ENCODE measurements at regions not wholly inside any gene's neighbourhood (a gene's known extent, or its start where the extent isn't known, plus 50 kb on each side); places are given as distances from the start of the nearest gene placed in this dataset.

GRCh38 chr22:48097723-48098122 is 1335.3 kb downstream of the TBC1D22A start:
- no peak for DNase-seq (ENCODE audit: low read depth)

- no peak for DNase-seq (ENCODE audit: low read depth)
These were observed 1334.6 kb downstream of the TBC1D22A start for GRCh38 chr22:48096851-48097665.

DNA sequence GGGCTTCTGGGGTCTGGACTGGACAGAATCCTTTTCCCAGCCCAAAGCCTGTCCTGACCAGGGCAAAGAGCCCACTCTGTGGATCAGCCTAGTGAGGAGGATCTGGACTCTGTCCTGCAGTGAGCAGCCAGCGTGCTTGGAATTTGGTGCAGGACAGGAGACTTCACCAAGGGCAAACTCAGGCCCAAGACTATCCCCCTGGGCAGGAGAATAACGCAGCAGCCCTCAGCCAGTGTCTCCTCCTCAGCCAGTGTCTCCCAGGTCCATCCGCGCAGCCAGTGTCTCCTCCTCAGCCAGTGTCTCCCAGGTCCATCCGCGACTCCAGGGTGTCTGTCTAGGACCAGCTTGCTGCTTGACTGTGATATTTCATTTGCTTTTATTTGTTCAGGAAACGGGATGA is 1334.0 kb downstream of the TBC1D22A start:
- DNase-seq (ENCODE audit: low read depth) = no peak

DNA sequence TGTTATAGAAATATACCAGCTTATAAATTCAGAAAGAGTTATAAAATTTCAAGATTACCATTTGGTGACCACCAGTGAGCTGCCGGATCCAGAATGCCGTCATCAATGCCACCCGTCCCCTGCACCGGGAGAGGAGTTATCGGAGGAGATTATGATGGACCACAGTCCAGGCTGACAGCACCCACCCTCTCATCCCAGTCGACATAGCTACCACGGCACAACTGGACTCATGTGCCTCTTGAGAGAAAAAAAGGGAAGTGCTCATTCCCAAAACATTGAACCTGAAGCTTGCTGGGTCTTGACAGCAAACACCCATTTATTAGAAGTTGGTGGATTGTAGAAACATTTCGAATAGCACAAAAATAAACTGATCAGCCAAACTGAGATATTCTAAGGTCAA is 1331.5 kb downstream of the TBC1D22A start:
- DNase-seq (ENCODE audit: low read depth) = no peak

DNA sequence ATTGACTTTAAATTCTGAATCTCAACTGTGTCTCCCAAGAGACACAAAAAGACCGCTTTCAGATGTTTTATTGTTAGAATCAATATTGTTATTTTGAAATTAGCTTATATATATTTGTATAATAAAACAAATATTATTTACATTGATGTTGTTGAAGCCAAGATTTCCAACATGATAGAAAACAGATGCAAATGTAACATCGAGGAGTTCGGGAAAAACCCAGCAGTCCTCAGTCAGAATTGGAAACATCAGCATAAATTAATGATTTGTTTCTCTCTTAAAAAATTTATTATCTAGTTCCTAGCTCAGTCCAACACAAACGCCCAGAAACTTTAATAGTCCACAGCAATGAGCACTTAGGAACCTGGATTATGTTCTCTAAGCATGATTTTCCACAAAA is 1330.4 kb downstream of the TBC1D22A start:
- no peak for DNase-seq (ENCODE audit: low read depth)

DNA sequence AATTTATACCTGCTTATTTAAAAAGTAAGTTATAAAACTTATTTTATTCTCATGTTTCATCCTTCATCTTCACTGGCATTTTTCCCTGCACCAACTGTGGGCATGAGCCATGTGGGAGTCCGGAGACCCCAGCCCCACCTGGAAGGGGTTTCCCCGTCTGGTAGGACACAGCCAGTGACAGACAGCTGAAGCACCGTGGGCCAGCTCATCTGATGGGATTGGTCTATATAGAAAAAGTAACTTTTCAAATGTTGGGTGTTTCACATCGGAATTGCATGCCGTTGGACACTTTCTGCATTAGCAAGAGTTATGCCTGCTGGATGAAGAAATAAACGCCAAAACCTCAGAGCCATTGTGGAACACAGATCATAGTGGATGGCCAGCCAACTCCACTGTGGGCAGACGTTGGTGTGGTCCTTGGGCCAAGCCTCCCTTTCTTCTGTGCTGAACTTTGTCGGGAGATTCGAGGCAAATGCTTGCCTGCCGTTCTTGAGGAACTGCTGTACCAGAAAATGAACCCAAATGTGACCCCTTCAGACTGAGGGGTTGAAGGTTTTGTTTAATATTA is 1329.3 kb downstream of the TBC1D22A start:
- no peak for DNase-seq (ENCODE audit: low read depth)

DNA sequence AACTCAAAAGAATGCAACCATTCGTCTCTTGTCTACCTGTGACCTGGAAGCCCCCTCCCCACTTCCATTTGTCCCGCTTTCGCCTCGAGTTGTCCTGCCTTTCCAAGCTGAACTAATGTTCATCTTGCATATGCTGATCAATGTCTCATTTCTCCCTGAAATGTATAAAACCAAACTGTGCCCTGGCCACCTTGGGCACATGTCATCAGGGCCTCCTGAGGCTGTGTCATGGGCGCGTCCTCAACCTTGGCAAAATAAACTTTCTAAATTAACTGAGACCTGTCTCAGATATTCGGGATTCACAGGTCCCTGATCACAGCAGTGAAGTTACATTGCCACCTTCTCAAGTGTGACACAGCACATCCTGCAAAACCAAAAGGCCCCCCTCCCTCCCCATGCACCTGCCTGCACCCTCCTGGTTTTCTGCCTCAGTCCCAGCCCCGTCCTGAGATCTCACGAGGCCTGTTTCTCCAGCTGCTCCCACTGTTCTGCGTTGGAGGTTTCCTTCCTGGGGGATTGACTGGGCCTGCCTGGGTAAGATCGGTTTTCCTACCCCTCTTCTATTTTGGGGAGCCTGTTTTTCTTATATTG is 1328.7 kb downstream of the TBC1D22A start:
- DNase-seq (ENCODE audit: low read depth) = no peak

DNA sequence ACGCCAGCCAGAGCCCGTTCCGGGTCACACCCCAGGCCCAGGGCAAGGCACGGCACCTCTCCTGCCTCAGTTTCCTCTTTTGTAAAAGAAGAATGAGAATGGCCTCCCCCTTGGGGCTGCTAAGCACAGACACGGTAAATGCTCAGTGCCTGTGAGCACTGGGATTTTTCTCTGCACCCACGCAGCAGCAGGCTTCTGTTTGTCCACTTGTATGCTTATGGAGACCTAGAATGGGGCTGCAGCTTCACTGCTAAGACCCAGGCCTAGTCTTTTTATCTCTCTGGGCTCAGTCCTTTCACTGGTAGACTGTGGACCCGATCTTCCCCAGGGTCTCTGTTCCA is 1327.9 kb downstream of the TBC1D22A start:
- DNase-seq (ENCODE audit: low read depth) = no peak

DNA sequence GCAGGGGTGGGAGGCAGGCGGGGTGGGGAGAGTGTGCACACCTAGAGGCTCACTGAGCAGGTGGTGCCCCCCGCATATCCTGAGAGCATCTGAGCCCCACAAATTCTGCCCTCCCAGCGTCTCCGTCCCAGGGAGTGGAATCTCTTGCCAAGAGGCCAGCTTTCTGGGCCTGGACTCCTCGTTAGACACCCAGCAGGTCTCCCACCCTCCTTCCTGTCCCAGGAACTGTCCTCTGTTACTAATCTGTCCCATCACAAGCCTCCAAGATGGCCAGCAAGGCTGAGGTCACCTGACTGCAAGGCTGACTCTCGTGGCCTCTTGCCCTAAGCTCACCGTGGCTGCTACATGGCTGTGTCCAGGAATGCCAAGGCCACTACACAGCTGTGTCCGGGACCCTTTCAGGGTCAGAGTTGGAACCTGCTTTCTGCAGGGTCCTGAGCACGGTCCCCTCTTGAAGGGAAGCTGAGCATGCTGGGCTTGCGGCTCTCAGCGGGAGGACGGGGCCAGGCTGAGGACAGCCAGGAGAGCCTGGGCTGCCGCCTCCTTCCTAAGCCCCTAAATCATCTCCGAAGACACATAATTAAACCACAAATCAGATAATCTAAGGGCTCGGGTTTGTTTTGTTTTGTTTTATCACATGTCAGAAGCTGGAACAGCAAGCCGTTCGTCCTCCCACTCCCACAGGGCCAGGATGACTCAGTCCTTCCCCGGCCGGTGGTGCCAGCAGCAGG is 1327.3 kb downstream of the TBC1D22A start:
- DNase-seq (ENCODE audit: low read depth) = no peak

DNA sequence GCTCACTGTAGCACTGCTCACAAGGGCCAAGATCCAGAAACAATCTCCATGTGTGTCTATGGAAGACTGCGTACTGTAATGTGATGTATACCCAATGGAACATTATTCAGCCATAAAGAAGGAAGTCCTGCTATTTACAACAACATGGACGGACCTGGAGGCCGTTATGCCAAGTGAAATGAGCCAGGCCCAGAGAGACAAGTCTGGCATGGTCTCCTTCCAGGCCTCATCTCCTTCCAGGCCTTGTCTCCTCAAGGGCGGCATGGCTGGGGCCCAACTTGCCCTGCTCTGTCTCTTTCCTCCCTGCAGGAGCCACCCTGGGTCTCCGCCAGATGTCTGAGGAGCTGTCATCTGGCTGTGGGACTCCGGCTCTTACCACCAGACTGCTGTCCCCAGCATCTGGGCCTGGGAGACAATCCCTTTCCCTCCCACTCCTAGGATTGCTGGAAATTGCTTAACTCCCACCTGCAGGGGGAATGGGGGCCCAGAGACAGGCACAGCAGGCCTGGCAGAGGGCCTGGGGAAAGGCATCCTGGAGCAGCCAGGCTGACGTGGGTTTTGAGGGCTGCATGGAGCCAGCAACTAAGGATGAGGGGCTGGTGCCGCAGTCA is 1326.6 kb downstream of the TBC1D22A start:
- no peak for DNase-seq (ENCODE audit: low read depth)

GRCh38 chr22:48088251-48088650 is 1325.8 kb downstream of the TBC1D22A start:
- DNase-seq (ENCODE audit: low read depth) = no peak

DNA sequence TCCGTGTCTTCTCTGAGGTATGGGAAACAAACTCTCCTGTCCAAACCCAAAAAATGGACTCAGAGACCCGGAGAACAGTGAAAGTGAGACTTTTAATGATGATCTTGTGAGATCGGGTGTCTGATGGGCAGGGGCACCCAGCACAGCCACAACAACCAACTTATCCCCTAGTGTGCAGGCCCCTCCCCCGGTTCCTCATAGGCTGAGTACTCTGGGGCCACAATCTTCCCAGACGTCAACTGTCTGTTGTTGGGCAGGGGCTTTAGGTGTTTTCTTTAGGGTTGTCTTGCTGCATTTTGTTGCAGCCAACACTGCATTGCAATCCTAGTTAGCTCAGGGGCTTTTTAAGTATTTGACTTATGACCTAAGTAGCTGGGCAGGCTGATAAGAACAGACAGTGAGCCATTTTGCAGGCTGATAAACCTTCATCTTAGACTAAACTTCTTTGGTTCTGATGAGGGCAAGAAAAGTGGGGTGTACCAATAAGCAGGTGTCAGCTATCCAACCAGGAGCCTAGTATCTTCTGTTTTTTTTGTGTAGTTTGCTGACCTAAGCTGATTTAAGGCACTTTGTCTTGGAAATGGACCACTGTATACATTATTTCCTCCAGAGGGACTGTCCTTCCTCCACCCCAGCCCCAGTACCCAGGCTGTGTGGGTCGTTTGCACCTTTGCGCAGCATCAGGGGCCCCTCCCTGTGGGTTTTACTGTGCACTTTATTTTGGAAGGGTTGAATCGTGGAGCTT is 1323.6 kb downstream of the TBC1D22A start:
- DNase-seq (ENCODE audit: low read depth) = no peak

GRCh38 chr22:48084729-48085050 is 1322.2 kb downstream of the TBC1D22A start:
- DNase-seq (ENCODE audit: low read depth) = no peak

- no peak for DNase-seq (ENCODE audit: low read depth)
These were observed 1321.7 kb downstream of the TBC1D22A start for GRCh38 chr22:48084041-48084728.

GRCh38 chr22:48083502-48083901 is 1321.1 kb downstream of the TBC1D22A start:
- no peak for DNase-seq (ENCODE audit: low read depth)

DNA sequence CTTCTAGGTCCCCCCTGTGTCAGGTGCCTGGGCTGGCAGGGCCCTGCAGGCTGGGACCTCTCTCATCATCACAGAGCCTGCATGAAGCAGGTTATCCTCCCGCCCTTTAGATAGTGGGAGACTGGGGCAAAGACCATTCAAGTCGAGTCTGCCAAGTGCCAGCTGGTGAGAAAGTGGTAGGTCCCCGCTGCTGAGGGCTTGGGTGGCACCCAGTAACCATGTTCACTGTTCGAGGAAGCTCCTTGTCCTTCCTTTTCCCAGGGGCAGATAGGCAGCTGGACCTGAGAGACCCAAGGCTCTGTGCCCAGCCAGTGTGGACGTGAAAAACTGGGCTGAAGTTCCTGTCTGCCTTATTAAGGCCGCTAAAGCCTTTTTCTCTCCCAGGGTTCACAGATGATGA is 1319.8 kb downstream of the TBC1D22A start:
- no peak for DNase-seq (ENCODE audit: low read depth)

GRCh38 chr22:48081281-48081680 is 1318.8 kb downstream of the TBC1D22A start:
- no peak for DNase-seq (ENCODE audit: low read depth)

DNA sequence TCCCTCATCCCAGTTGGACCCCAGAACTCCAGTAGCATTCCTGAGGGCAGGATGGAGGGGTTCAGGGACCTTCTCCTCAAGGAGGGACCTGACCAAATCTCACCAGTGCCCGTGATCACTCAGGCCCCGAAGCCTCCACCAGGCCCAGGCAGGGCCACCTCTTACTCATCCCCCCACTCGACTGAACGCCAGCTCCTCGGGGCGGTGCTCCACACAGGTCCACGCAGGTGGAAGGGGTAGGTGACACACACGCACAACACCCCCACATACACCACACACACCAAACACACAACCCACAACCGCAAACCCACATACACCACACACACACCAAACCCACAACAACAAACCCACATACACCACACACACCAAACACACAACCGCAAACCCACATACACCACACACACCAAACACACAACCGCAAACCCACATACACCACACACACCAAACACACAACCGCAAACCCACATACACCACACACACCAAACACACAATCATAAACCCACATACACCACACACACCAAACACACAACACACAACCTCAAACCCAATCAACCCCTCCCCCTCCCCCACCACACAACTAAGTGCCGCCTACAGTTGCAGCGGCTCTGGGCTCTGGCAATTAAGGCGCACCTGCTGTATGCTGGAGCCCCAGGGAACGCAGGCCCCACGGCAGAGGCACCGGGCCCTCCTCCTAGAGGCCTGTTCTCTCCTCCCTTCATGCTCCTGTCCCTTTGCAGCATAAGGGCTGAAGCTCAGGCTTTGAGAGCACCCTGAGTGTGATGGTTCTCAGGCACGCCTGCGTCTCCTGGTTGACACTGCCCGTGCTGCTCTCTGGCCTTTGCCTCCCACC is 1318.1 kb downstream of the TBC1D22A start:
- DNase-seq (ENCODE audit: low read depth) = no peak

DNA sequence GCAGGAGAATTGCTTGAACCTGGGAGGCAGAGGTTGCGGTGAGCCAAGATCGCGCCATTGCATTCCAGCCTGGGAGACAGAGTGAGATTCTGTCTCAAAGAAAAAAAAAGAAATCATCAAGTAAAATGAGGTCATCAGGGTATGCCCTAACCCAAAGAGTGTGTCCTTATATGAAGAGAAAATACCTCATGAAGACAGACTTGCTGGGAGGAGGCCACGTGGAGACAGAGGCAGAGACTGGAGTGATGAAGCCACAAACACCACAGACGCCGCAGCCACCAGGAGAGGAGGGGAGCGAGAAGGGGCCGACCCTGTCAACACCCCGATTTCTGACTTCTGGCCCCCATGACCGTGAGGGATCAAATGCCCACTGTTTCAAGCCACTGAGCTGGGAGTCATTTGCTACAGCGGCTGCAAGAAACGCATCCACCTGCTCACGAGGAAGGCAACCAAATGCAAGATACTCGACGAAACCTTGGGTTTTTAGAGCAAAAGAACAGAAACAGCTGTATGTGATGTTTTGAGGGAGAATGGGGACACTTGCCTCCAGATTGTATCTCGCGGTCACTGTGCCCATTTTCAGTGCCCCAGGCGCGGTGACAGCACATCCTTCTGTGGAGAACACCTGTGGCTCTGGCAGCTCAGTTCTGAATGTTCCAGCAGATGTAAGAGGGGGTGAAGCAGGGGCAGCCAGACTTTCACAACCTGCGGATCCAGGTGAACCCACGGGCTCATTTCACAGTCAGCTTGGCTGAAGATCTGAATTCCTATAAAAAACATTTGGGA is 1317.2 kb downstream of the TBC1D22A start:
- DNase-seq (ENCODE audit: low read depth) = no peak

- DNase-seq (ENCODE audit: low read depth) = no peak
These were observed 1316.4 kb downstream of the TBC1D22A start for GRCh38 chr22:48078825-48079224.

Measured in stimulated activated CD8-positive, alpha-beta memory T cell treated with anti-CD3 and anti-CD28 coated beads, Interleukin-12 subunit alpha, Interleukin-12 subunit beta, amount 100 ng/mL, for 4 hours (primary cell).